HG03575 (cell line): ENCODE measurements at regions not wholly inside any gene's neighbourhood (a gene's known extent, or its start where the extent isn't known, plus 50 kb on each side); places are given as distances from the start of the nearest gene placed in this dataset.
"Not testable (repeated sequence)": the region's sequence is repeated elsewhere in the genome, so short reads cannot be mapped to it uniquely, and the experiment has no call there.

Experiments used
- ATAC-seq: cut with Tn5 transposase; IDR thresholded peaks from one replicate; pipeline ENCODE4 v1.9.1; 2021; ENCODE audit not compliant: unreplicated experiment, insufficient number of reproducible peaks, low FRiP score; ENCODE audit errors: extremely low read depth

DNA sequence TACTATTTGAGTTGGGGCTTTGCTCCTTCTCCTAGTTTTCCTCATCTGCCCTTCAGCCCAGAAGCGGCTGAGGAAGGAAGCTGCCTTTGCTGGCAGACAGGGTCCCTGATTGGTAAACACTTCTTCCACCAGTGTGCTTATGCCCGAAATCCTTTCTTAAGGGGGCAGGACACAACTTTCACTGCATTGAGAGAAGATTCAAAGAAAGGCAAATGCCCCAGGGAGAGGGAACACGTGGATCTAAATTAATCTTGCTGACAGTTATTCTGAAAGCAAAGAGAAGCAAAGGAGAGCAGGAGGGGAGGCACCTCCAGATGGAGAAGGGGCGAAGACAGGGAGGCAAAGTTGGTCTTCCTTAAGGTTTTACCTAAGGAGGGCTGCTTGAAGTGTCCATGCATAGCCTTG, 92.1 kb upstream of the EFEMP1 start:
- no peak for ATAC-seq

GRCh38 chr2:56017784-56018183, 94.2 kb upstream of the EFEMP1 start:
- ATAC-seq: no peak

GRCh38 chr2:56018267-56018666, 94.7 kb upstream of the EFEMP1 start:
- ATAC-seq: no peak

DNA sequence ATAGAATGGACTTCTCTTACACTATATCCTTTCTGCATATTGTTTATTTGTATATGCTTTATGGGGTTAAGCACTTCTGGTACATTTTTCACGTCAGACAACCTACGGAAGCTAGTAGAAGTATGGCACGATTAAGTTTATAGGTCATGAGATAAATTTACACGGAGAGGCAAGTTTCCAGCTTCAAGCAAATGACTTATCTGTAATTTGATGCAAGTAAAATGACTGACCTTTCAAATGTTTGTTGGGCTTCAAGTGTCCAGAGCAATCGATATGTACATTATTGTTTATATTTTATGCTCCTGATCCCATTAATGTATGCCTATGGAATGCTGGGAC, 97.5 kb upstream of the EFEMP1 start:
- no peak for ATAC-seq

GRCh38 chr2:56021579-56021978, 98.0 kb upstream of the EFEMP1 start:
- no peak for ATAC-seq

GRCh38 chr2:56025469-56026193, 102.0 kb upstream of the EFEMP1 start:
- no peak for ATAC-seq

DNA sequence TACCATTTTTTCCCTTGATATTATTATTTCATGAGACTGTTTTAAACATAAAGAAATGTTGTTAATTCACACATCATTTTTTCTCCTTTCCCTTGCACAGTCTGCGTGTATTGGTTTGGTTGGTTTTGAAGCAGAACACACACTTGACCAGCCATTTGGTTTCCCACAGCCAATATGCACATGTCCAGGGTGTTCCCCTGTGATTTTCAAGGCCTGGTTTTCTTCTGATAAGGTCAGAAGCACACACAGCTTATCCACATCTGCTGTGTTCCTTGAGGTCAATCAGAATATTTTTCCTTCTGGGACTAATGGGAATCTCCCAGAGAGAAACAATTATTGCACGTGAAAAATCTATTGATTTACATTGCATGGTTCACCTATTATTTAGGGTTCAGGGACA, 103.2 kb upstream of the EFEMP1 start:
- ATAC-seq: no peak

- no peak for ATAC-seq
Measured at GRCh38 chr2:56030062-56030461, 106.5 kb upstream of the EFEMP1 start.

- no peak for ATAC-seq
Measured at GRCh38 chr2:56030901-56031300, 107.3 kb upstream of the EFEMP1 start.

GRCh38 chr2:56034258-56034657, 110.7 kb upstream of the EFEMP1 start:
- no peak for ATAC-seq

DNA sequence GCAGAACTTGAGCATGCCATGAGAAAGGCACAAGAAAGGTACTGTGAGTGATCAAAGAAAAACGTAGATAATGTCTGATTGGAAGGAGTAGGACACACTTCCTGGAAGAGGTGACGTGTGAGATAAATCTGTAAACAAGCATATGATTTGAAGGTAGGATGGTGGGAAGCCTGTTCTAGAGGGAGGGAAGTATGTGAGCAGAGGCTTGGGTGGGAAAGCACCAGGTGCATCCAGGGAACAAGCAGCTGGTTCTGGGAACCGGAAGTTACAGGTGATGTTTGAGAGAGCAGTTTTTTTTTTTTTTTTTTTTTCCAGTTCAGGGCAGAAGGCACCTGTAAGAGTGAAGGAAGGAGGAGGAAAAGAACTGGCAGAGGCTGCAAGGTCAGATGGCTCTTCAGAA, 116.6 kb upstream of the EFEMP1 start:
- no peak for ATAC-seq

- no peak for ATAC-seq
Measured at GRCh38 chr2:56040834-56041233, 117.3 kb upstream of the EFEMP1 start.

DNA sequence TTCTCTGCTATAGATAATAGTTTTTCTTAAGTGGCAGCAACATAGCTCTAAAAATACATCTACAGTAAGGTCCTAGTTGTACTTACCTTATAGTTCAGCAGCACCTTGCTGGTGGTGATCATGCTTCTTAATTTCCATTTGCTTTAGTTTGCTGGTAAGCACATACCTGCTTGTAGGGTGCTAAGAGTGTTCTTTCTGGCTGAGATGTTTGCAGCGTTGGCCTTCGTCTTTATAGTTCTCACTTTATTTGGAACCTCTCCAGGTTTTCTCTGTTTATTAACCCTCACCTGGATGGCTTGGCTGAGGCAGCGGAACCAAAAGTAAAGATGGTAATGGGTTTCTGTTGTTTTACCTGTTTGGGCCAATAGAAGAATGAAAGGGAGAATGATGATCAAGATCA, 123.6 kb upstream of the EFEMP1 start:
- ATAC-seq: no peak

- no peak for ATAC-seq
Measured at GRCh38 chr2:56049233-56049845, 125.8 kb upstream of the EFEMP1 start.

DNA sequence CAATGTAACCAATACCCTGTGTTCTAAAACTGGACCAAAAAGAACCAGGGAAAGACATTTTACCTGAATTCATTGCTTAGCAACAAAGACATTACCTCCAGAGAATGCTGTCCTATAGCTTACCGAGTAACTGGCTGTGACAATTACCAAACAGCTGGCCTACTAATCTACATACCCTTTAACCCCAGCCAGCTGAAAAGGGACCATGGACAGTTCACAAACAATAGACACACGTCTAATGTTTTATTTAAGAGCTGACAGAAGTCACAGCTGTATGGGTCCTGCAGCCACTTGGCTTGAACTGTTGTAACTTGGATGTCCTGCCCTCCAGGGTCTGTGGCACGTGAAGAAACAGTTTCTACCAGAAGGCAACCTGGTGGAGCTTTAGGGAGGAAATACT, 130.1 kb upstream of the EFEMP1 start:
- no peak for ATAC-seq

DNA sequence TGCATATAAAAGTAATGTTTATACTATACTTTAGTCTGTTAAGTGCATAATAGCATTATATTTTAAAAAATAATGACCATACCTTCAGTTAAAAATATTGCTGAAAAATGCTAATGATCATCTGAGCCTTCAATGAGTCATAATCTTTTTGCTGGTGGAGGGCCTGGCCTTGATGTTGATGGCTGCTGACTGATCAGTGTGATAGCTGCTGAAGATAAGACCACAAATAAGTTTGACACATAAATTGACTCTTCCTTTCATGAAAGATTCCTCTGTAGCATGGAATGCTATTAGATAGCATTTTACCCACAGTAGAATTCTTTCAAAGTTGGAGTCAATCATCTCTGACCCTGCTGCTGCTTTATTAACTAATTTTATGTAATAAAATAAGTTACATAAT, 128.4 kb upstream of the CCDC85A start:
- ATAC-seq: no peak

GRCh38 chr2:56061327-56061726, 122.5 kb upstream of the CCDC85A start:
- ATAC-seq: not testable (repeated sequence)

GRCh38 chr2:56068746-56069145, 115.0 kb upstream of the CCDC85A start:
- no peak for ATAC-seq

GRCh38 chr2:56077359-56077915, 106.4 kb upstream of the CCDC85A start:
- ATAC-seq: no peak

DNA sequence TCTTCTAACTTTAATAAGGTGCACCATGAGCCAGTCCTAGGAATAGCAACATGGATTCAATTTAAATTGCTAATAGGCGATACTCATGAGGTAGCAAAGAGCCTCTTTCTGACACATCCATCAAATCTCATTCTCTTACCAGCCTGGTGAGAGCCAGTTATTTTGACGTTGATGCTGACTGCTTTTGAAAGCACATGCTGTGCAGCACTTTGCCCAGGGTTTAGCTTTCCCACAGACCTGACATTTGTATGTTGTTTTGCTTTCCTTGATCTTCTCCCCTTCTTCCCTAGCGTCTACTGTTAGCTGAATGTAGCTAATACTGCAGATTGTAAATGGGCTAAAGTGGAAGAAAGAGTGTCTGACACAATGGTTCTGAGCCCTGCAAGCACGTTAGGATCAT, 101.1 kb upstream of the CCDC85A start:
- no peak for ATAC-seq
